ENCODE measurements at regions not wholly inside any gene's neighbourhood (a gene's known extent, or its start where the extent isn't known, plus 50 kb on each side); places are given as distances from the start of the nearest gene placed in this dataset.
"Not testable (repeated sequence)": the region's sequence is repeated elsewhere in the genome, so short reads cannot be mapped to it uniquely, and the experiment has no call there.

DNA sequence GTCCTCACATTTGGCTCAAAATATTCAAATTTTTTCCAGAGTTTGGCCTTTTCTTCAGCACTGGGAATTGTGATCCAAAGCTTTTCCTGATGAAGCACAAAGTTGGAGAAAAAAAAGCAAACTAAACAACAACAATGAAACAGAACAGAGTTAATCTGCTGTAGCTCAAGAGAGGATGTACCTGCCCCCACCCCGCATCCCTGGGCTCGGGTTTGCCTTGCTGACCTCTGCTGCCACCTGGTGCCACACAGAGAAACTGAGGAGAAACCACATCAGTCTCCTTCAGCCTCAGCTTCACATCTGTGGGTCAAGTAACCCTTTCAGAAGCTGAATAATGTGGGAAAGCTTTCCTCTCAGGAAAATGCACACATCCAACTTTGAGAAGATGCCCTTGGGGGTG lies 290.4 kb downstream of the RTP5 start:
- not testable (repeated sequence) for DNase-seq

DNA sequence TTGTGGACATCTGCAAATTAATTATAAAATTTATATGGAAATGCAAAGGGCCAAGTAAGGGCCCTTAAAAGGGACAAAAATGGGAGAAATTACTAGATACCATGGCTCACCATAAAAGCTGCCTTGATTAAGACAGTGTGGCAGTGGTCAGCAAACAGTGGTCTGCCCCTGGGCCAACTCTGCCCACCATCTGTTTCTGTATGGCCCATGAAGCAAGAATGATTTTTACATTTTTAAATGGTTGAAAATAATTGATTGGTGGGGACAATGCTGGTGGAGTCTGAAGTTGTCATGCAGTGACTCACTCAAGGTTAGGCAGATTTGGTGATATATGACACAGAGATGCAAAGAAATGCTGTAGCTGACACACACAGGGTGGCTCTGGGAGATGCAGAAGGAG lies 295.6 kb downstream of the RTP5 start:
- not testable (repeated sequence) for DNase-seq

DNA sequence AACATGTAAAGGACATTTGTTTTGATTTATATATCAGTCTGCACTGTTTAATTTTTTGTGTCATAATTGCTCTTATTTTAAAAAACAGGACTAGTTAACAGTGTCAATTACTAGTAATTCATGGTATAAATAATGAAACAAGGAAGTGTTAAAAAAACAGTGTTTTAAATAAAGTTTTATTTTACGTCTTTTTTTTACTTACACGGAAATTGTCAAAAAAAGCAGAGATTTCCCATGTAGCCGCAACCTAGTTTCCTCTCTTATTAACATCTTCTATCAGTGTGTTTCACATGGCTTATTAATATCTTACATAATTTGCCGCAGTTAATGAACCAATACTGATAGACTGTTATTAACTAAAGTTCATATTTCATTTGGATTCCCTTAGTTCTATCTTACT lies 301.8 kb downstream of the RTP5 start:
- DNase-seq, result not testable (repeated sequence)

All from inflammatory macrophage treated with lipopolysaccharide for 4 hours (primary cell).